KG1 (cell line): ENCODE measurements at regions not wholly inside any gene's neighbourhood (a gene's known extent, or its start where the extent isn't known, plus 50 kb on each side); places are given as distances from the start of the nearest gene placed in this dataset.

ENCODE experiments used
- DNase-seq: peaks from one replicate; lab custom pipeline; 2025; lab: John Stamatoyannopoulos, UW

- no peak for DNase-seq
Observed at GRCh38 chr10:129334266-129334665, 132.8 kb upstream of the MGMT start.

DNA sequence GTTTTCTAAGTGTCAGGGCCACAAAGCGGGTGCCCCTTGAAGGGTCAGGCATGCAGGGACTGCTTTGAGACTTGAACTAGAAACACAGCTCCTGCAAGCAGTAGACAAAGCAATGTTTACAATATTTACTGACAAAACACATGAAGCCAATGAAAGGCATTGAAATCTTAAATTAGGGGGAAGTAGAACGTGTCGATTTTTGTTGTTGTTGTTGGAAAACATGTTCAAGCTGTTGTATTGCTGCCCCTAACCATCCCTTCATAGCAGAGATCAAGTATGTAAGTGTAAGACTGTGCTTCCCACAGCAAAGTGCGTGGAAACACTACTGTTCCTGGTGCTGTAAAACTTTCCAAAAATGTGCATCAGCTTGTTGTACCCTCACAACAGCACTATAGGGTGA is 131.6 kb upstream of the MGMT start:
- no peak for DNase-seq

GRCh38 chr10:129335942-129336341 is 131.1 kb upstream of the MGMT start:
- no peak for DNase-seq

- no peak for DNase-seq
Observed at GRCh38 chr10:129339191-129339590, 127.8 kb upstream of the MGMT start.

GRCh38 chr10:129339841-129340240 is 127.2 kb upstream of the MGMT start:
- no peak for DNase-seq

- DNase-seq = no peak
Observed at GRCh38 chr10:129341087-129341486, 126.0 kb upstream of the MGMT start.

DNA sequence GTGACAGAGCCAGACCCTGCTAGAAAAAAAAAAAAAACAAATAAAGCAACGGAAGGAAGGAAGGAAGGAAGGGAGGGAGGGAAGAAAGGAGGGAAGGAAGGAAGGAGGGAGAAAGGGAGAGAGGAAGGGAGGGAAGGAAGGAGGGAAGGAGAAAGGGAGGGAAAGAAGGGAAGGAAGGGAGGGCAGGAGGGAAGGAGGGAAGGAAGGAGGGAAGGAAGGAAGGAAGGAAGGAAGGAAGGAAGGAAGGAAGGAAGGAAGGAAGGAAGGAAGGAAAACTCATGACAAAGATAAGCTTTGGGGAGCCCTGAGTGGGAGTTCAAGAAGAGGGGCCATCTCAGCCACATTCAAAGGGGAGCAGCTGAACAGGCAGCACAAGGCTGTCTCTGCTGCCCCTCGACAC is 124.7 kb upstream of the MGMT start:
- DNase-seq = no peak

- no peak for DNase-seq
Observed at GRCh38 chr10:129343141-129343540, 123.9 kb upstream of the MGMT start.

- DNase-seq = no peak
Observed at GRCh38 chr10:129344103-129344502, 122.9 kb upstream of the MGMT start.

- no peak for DNase-seq
Observed at GRCh38 chr10:129344731-129345355, 122.2 kb upstream of the MGMT start.

GRCh38 chr10:129345763-129346162 is 121.3 kb upstream of the MGMT start:
- DNase-seq = no peak

DNA sequence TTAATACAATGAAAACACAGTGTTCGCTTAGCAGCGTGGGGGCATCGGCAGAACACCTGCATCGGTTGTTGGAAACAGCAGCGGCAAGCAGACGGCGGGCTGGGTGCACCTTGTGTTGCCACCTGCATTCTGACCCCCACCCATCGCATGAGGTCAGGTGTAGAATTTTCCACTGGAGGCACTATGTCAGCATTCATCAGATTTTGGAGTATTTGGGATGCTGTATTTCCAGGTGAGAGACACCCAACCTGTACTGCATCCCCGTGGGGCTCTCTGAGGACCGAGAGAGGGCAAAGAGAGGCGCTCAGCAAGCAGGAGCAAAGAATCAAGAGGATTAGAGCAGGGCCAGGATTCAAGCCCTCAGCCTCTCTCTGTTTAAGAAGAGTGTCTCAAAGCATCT is 116.4 kb upstream of the MGMT start:
- DNase-seq = no peak

DNA sequence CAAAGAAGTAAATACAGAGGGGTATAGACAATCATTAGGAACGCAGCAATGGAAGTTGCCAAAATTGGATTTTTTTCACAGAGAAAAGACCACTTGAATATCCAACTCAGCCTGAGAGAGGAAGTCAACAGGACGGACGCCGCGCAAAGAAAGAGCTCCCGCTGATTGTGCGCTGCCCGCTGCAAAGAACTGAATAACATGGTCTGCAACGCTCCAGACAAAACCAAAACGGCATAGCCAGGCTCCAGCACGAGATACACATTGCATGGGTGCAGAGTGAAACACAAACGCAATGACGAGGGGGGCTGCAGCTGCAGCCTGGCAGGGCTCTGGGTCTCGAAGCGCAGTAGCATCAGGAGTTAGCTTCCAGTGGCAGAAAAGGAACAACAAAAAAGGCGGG is 113.9 kb upstream of the MGMT start:
- DNase-seq = no peak

- no peak for DNase-seq
Observed at GRCh38 chr10:129360046-129360445, 107.0 kb upstream of the MGMT start.

DNA sequence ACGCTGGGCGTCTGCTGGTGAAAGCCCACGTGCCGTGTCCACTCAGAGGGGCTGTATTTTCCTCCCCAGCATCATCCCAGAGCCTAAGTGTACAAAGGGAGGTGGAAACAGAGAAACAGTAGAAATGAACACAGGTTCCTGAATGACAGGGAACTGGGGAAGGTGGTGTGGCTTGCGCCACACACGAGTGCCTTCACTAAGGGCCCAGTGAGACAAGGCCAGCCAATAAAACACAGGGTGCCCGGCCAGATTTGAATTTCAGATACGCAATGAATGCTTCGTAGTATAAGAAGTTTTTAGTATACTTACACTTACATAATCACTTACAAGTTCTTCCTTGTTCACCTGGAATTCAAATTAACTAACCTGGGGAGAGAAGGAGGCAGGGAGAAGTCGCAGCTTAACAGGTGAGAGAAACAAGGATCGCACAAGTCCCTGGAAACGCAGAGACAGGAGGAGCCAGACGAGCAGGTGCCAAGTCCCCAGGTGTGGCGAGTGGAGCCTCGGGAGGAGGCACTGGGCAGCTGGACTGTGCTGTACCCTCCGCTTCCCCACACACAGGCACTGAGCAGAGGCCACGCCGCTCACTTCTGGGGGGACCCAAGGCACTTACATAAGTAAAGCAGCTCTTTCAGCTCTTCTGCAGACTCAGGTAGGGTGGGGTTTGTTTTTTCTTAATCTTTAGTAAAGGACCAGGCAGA is 105.2 kb upstream of the MGMT start:
- no peak for DNase-seq

DNA sequence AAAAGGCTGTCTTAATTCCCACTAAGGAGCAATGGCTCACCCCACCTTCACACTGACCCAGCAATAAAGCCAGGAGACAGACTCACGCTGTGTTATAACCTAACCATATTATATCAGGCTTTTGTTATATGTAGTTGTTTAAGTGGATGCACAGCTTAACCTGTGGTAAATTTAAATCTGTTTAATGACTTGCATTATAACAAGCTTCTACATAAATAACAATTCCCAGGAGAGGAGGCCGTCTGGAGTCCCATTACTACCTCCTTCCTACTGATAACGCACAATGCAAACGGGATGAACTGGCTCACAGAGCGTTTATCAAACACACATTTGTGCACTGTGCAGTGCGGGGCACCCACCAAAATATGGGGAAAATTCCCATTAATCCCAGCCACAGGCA is 102.1 kb upstream of the MGMT start:
- no peak for DNase-seq

GRCh38 chr10:129365767-129366402 is 101.2 kb upstream of the MGMT start:
- no peak for DNase-seq

DNA sequence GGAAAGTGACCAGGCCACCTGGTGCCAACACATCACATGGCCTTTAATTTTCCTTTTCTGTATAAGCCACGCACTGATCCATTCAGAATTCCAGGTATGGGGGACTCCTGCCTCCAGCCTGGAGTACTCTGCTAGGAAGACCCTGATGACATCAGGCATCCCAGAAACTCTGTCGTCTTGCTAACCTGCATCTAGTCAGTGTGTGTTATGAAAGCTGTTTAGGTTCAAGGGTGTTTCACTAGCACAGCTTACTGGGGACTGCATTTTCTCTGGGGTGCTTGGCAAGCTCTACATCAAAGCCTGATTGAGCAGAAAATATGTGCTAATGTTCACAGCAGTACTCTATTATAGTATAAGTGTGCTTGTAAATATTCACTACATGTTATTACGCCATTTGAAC is 100.6 kb upstream of the MGMT start:
- DNase-seq = no peak

- DNase-seq = no peak
Observed at GRCh38 chr10:129369566-129369965, 97.5 kb upstream of the MGMT start.

- no peak for DNase-seq
Observed at GRCh38 chr10:129371541-129371940, 95.5 kb upstream of the MGMT start.

- no peak for DNase-seq
Observed at GRCh38 chr10:129372172-129372571, 94.9 kb upstream of the MGMT start.

- DNase-seq = no peak
Observed at GRCh38 chr10:129373231-129373630, 93.8 kb upstream of the MGMT start.

- no peak for DNase-seq
Observed at GRCh38 chr10:129373718-129374117, 93.3 kb upstream of the MGMT start.

DNA sequence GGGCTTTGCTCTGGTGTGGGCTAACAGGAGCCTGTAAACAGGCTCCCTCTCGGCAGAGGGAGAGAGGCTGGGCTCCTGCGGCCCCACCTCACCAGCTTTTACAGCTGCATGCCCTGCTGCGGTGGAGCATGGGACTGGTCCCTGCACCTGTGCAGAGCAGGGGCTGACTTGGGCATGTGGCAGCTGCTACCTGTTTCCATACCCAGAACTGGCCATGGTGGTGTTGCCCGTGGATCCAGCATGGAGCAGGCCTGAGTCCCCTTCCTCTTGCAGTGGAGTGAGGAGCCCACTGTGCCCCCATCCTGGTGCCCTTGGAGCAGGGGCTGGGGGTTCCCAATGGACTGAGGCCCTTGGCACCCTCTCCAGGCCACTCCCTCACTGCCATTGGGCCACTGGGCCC is 91.9 kb upstream of the MGMT start:
- DNase-seq = no peak
